WTC11 (cell line): ENCODE measurements at regions not wholly inside any gene's neighbourhood (a gene's known extent, or its start where the extent isn't known, plus 50 kb on each side); places are given as distances from the start of the nearest gene placed in this dataset.

Experiments used
- ATAC-seq: fragments of 200-7000 bp; cut with Tn5 transposase; 2 replicates; pipeline ENCODE4 v1.10.0; 2021; ENCODE audit warnings: mild to moderate bottlenecking, moderate library complexity
- CTCF ChIA-PET: fragments of 300-600 bp; sonication (Branson Sonifier 250); formaldehyde crosslinking; loops from one replicate; lab custom pipeline; 2021; ENCODE audit warnings: antibody characterized with exemption; lab: Charles Lee
- POLR2A ChIA-PET: fragments of 350-600 bp; sonication (Branson Sonifier 250); formaldehyde crosslinking; loops from one replicate; lab custom pipeline; 2021; ENCODE audit warnings: antibody characterized with exemption; lab: Charles Lee
- DNase-seq: peaks from one replicate; pipeline ENCODE4 v3.0.0; 2021; ENCODE audit warnings: low spot score
- H3K27ac Mint-ChIP-seq: 2 replicates; pipeline ENCODE4 v1.8.0; 2021; ENCODE audit warnings: mixed read lengths
- H3K27me3 Mint-ChIP-seq: 2 replicates; pipeline ENCODE4 v1.8.0; 2021; ENCODE audit warnings: low read depth, mild to moderate bottlenecking, moderate library complexity, mixed read lengths
- H3K36me3 Mint-ChIP-seq: 2 replicates; pipeline ENCODE4 v1.8.0; 2021; ENCODE audit warnings: mixed read lengths
- H3K4me1 Mint-ChIP-seq: 2 replicates; pipeline ENCODE4 v1.8.0; 2022; ENCODE audit warnings: mixed read lengths
- H3K4me3 Mint-ChIP-seq: 2 replicates; pipeline ENCODE4 v1.8.0; 2021; ENCODE audit warnings: mild to moderate bottlenecking, moderate library complexity, mixed read lengths
- H3K9me3 Mint-ChIP-seq: 2 replicates; pipeline ENCODE4 v1.8.0; 2021; ENCODE audit warnings: mixed read lengths
- AFF4 ChIP-seq: sonication (generic); formaldehyde crosslinking; IDR thresholded peaks from 2 replicates; pipeline ENCODE4 v1.8.1; 2023; ENCODE audit warnings: mild to moderate bottlenecking, missing genetic modification reagents, borderline replicate concordance
- ATF2 ChIP-seq: sonication (generic); formaldehyde crosslinking; IDR thresholded peaks from 2 replicates; pipeline ENCODE4 v1.8.1; 2022; ENCODE audit warnings: low read depth, missing genetic modification reagents, borderline replicate concordance
- CREM ChIP-seq: sonication (generic); formaldehyde crosslinking; IDR thresholded peaks from 2 replicates; pipeline ENCODE4 v1.8.1; 2022; ENCODE audit warnings: mild to moderate bottlenecking, missing genetic modification reagents, moderate library complexity
- GABPB1 ChIP-seq: sonication (generic); formaldehyde crosslinking; IDR thresholded peaks from 2 replicates; pipeline ENCODE4 v1.8.1; 2023; ENCODE audit warnings: mild to moderate bottlenecking, missing genetic modification reagents
- JAZF1 ChIP-seq: fragments of 250-450 bp; sonication (Bioruptor Pico); IDR thresholded peaks from 2 replicates; pipeline ENCODE4 v1.9.0; 2021; ENCODE audit warnings: moderate library complexity, mild to moderate bottlenecking, inconsistent platforms
- JUN ChIP-seq: sonication (generic); formaldehyde crosslinking; IDR thresholded peaks from 2 replicates; pipeline ENCODE4 v1.8.0; 2023; ENCODE audit warnings: mild to moderate bottlenecking, missing genetic modification reagents
- KAT7 ChIP-seq: sonication (generic); formaldehyde crosslinking; IDR thresholded peaks from 2 replicates; pipeline ENCODE4 v1.8.1; 2023; ENCODE audit warnings: missing genetic modification reagents, mild to moderate bottlenecking, borderline replicate concordance
- MAX ChIP-seq: sonication (generic); formaldehyde crosslinking; IDR thresholded peaks from 2 replicates; pipeline ENCODE4 v1.8.0; 2022; ENCODE audit warnings: mild to moderate bottlenecking, missing genetic modification reagents
- SMAD4 ChIP-seq: sonication (generic); formaldehyde crosslinking; IDR thresholded peaks from 2 replicates; pipeline ENCODE4 v1.8.0; 2022; ENCODE audit warnings: mild to moderate bottlenecking, missing genetic modification reagents
- TEAD4 ChIP-seq: sonication (generic); formaldehyde crosslinking; IDR thresholded peaks from 2 replicates; pipeline ENCODE4 v1.8.0; 2022; ENCODE audit warnings: mild to moderate bottlenecking, missing genetic modification reagents
- ZNF219 ChIP-seq: sonication (generic); formaldehyde crosslinking; IDR thresholded peaks from 2 replicates; pipeline ENCODE4 v1.8.0; 2023; ENCODE audit warnings: missing genetic modification reagents, mild to moderate bottlenecking, borderline replicate concordance
- ZNF416 ChIP-seq: fragments of 250-450 bp; sonication (Bioruptor Pico); IDR thresholded peaks from 2 replicates; pipeline ENCODE4 v1.9.0; 2021; ENCODE audit warnings: mild to moderate bottlenecking, inconsistent platforms
- ZNF671 ChIP-seq: fragments of 250-450 bp; sonication (Bioruptor Pico); IDR thresholded peaks from 2 replicates; pipeline ENCODE4 v1.8.0; 2021; ENCODE audit warnings: mild to moderate bottlenecking
- ZSCAN18 ChIP-seq: fragments of 250-450 bp; sonication (Bioruptor Pico); IDR thresholded peaks from 2 replicates; pipeline ENCODE4 v2.1.2; 2022; ENCODE audit warnings: mild to moderate bottlenecking, moderate library complexity
- TF ChIP-seq, protein P1 (sequence below): sonication (generic); formaldehyde crosslinking; IDR thresholded peaks from 2 replicates; pipeline ENCODE4 v1.8.0; 2022; ENCODE audit warnings: mild to moderate bottlenecking, missing genetic modification reagents
- TF ChIP-seq, protein P2 (sequence below): sonication (generic); formaldehyde crosslinking; IDR thresholded peaks from 2 replicates; pipeline ENCODE4 v1.8.0; 2023; ENCODE audit warnings: mild to moderate bottlenecking, missing genetic modification reagents
- TF ChIP-seq, protein P3 (sequence below): sonication (generic); formaldehyde crosslinking; IDR thresholded peaks from 2 replicates; pipeline ENCODE4 v1.8.1; 2023; ENCODE audit warnings: mild to moderate bottlenecking, missing genetic modification reagents, moderate library complexity

- no peak for TF ChIP-seq AFF4 (CRISPR knock-in tag)
Observed at GRCh38 chr11:57047610-57048009, 58.9 kb downstream of the OR5AK2 start (continued).

- ChIA-PET POLR2A (no interaction called here), CTCF (no interaction called here)
- TF ChIP-seq KAT7 (no peak), ZSCAN18 (CRISPR knock-in tag) (no peak), JAZF1 (CRISPR knock-in tag) (no peak), GABPB1 (CRISPR knock-in tag) (no peak), MAX (CRISPR knock-in tag) (no peak), ZNF219 (CRISPR knock-in tag) (no peak), CREM (no peak)
- TF ChIP-seq, protein P1, sequence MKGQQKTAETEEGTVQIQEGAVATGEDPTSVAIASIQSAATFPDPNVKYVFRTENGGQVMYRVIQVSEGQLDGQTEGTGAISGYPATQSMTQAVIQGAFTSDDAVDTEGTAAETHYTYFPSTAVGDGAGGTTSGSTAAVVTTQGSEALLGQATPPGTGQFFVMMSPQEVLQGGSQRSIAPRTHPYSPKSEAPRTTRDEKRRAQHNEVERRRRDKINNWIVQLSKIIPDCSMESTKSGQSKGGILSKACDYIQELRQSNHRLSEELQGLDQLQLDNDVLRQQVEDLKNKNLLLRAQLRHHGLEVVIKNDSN (CRISPR knock-in tag): no peak
- TF ChIP-seq, protein P2, sequence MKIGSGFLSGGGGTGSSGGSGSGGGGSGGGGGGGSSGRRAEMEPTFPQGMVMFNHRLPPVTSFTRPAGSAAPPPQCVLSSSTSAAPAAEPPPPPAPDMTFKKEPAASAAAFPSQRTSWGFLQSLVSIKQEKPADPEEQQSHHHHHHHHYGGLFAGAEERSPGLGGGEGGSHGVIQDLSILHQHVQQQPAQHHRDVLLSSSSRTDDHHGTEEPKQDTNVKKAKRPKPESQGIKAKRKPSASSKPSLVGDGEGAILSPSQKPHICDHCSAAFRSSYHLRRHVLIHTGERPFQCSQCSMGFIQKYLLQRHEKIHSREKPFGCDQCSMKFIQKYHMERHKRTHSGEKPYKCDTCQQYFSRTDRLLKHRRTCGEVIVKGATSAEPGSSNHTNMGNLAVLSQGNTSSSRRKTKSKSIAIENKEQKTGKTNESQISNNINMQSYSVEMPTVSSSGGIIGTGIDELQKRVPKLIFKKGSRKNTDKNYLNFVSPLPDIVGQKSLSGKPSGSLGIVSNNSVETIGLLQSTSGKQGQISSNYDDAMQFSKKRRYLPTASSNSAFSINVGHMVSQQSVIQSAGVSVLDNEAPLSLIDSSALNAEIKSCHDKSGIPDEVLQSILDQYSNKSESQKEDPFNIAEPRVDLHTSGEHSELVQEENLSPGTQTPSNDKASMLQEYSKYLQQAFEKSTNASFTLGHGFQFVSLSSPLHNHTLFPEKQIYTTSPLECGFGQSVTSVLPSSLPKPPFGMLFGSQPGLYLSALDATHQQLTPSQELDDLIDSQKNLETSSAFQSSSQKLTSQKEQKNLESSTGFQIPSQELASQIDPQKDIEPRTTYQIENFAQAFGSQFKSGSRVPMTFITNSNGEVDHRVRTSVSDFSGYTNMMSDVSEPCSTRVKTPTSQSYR (CRISPR knock-in tag): no peak
- no peak for DNase-seq
- Mint-ChIP-seq H3K4me3 (no peak overlapping the region), H3K4me1 (no peaks in the 10 kb centered on the region), H3K27me3 (no peaks in the 10 kb centered on the region; the same call in 1 of the 2 replicates), H3K9me3 (peaks cover 27% of the 10 kb centered on the region), H3K27ac (no peak overlapping the region), H3K36me3 (no peaks in the 10 kb centered on the region)
- ATAC-seq: no peak
Observed at GRCh38 chr11:57049749-57050148, 61.0 kb downstream of the OR5AK2 start.

DNA sequence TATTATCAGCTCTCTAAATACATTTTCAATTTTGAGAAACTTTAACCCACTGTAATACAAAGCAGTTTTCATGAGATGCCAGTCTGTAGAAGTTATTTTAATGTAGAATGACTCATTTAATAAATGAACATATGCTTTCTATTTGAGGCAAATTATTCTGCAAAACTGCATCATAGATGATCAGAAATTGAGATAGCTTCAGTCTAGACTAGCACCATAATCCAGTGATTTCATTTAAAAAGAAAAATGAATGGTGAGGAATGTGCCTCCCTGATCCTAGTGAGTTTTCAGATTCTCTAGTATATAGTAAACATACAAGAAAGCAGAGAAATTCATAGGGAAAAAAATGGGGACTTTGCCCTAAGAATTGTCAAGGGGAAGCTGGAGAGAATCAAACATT, 66.1 kb downstream of the OR5AK2 start:
- POLR2A ChIA-PET: no interaction called here
- TF ChIP-seq ATF2 (CRISPR knock-in tag) (no peak), TEAD4 (CRISPR knock-in tag) (no peak), JUN (no peak), SMAD4 (CRISPR knock-in tag) (no peak), ZNF416 (no peak), ZNF671 (no peak)
- TF ChIP-seq, protein P2 (CRISPR knock-in tag): no peak
- TF ChIP-seq, protein P3, sequence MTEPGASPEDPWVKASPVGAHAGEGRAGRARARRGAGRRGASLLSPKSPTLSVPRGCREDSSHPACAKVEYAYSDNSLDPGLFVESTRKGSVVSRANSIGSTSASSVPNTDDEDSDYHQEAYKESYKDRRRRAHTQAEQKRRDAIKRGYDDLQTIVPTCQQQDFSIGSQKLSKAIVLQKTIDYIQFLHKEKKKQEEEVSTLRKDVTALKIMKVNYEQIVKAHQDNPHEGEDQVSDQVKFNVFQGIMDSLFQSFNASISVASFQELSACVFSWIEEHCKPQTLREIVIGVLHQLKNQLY (CRISPR knock-in tag): no peak

More for the DNA sequence above, 66.1 kb downstream of the OR5AK2 start:
- H3K9me3 Mint-ChIP-seq: peaks cover 13% of the 10 kb centered on the region
- ATAC-seq (no peak), DNase-seq (no peak)
- CTCF ChIA-PET: interaction anchor here (1.1 kb wide), 1 partner anchor 195 kb away, joined by 4 read pairs; no protein-coding TSS in a partner anchor
- no peaks in the 10 kb centered on the region for H3K36me3 Mint-ChIP-seq
- no peak overlapping the region for H3K4me3 Mint-ChIP-seq
- no peaks in the 10 kb centered on the region; the same call in 1 of the 2 replicates for H3K27me3 Mint-ChIP-seq
- H3K4me1 Mint-ChIP-seq: no peaks in the 10 kb centered on the region
- no peak overlapping the region for H3K27ac Mint-ChIP-seq
